HFF-Myc (cell line): ENCODE measurements at regions not wholly inside any gene's neighbourhood (a gene's known extent, or its start where the extent isn't known, plus 50 kb on each side); places are given as distances from the start of the nearest gene placed in this dataset.

Experiments used
- DNase-seq: peaks from one replicate; pipeline ENCODE4 v3.0.0-alpha.2; 2011; ENCODE audit warnings: low read depth; ENCODE audit errors: extremely low read depth
- H3K4me3 ChIP-seq: replicated peaks from 2 replicates; pipeline ENCODE4 v1.5.1; 2011; ENCODE audit warnings: low read depth, mild to moderate bottlenecking, control low read depth, low read length
- TF ChIP-seq, protein P1 (sequence below): IDR thresholded peaks from 2 replicates; pipeline ENCODE4 v1.5.1; 2012; ENCODE audit warnings: mild to moderate bottlenecking, low read depth, low read length, control low read depth; ENCODE audit errors: missing control alignments

DNA sequence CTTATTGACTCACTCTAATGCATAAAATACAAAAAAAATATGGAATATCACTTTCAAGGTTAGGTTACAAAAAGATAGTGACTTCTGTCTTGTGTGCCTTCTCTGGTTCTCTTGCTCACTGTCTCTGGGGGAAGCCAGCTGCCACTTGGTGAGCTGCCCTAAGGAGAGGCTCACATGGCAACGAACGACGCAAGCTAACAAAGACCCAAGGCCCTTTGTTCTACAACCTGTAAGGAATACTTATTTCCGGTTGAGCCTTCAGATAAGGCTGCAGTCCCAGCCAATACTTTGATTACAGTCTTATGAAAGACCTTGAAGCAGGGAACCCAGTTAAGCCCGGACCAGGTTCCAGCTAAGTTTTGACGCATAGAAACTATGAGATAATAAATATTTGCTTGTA lies 242.4 kb upstream of the TBX3 start:
- no peak overlapping the region for H3K4me3 ChIP-seq
- DNase-seq, result no peak
- TF ChIP-seq, protein P1, sequence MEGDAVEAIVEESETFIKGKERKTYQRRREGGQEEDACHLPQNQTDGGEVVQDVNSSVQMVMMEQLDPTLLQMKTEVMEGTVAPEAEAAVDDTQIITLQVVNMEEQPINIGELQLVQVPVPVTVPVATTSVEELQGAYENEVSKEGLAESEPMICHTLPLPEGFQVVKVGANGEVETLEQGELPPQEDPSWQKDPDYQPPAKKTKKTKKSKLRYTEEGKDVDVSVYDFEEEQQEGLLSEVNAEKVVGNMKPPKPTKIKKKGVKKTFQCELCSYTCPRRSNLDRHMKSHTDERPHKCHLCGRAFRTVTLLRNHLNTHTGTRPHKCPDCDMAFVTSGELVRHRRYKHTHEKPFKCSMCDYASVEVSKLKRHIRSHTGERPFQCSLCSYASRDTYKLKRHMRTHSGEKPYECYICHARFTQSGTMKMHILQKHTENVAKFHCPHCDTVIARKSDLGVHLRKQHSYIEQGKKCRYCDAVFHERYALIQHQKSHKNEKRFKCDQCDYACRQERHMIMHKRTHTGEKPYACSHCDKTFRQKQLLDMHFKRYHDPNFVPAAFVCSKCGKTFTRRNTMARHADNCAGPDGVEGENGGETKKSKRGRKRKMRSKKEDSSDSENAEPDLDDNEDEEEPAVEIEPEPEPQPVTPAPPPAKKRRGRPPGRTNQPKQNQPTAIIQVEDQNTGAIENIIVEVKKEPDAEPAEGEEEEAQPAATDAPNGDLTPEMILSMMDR, result no peak

DNA sequence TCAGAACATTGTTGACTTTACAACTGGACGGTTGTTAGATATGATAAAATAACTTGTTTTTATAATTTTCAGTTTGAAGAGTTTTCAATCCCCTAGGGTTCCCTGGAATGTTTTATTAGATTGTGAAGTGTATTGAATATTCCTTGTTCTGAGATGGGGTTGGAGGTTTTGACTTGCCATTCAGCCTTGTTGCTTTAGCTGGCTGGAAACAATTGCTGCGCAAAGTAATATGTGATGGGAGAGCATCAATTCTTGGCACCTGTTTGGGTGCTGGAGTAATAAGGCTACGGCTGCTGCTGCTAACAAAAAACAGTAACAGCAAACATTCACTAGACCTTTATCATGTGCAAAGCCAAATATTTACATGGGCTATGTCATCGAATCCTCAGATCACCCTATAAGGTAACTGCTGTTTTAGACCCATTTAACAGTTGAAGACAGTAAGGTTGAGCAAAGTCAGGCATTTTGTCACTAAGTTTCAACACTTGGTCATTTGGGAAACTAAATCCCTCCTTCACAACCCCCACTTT lies 241.0 kb upstream of the TBX3 start:
- TF ChIP-seq, protein P1, result no peak
- H3K4me3 ChIP-seq, result no peak overlapping the region
- no peak for DNase-seq

DNA sequence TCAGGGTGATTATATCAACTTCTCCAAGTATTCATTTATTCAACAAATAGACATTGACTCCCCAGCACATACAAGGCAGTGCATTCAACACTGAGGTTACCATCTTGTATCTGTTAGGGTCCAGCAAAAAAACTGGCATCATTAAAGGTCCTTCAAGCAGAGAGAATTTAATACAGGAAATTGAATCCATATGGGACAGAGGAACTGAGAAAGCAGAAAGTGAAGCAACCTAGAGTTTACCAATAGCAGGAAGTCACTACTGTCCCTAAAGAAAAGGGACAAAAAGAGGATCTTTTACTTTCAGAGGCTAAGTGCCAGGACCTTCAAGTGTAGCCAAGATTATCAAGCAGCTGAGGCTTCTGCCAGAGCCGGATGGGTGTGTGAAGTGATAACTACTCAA lies 237.8 kb upstream of the TBX3 start:
- TF ChIP-seq, protein P1, result no peak
- no peak for DNase-seq
- no peak overlapping the region for H3K4me3 ChIP-seq

DNA sequence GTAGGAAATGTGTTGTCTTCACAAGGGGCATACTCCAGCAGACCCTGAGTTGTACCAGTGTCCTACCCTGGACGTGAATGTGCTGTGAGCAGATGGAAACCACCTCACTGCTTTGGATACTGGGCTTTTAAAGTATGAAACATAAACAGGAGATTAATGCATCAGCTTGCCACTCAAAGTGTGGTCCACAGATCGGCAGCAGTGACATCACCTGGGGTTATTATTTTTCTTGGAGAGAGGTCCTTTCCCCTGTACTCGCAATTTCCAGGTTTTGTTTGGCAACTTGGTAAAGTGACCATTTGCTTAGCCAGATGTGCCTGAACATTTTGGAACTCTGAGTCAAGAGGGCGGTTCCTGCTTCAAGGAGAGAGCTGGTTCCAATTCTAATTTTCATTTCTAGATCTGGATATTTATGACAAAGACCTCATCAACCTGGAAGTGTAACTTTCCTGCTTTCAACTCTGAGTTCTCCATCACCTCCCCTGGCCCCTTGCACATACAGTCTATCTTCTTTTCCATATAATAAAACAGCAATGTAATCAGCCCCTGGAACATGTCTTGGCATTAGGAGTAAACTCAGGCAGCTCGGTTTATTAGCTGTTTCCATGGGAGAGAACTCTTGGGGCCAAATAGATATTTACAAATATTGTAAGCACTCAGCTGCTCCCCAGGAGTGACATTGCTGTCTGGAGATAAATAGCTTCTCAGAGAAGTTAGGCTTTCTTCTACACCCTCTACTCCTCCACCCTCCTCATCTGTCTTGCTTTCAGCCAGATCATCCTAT lies 237.0 kb upstream of the TBX3 start:
- no peak for DNase-seq
- TF ChIP-seq, protein P1, result no peak
- H3K4me3 ChIP-seq, result no peak overlapping the region

DNA sequence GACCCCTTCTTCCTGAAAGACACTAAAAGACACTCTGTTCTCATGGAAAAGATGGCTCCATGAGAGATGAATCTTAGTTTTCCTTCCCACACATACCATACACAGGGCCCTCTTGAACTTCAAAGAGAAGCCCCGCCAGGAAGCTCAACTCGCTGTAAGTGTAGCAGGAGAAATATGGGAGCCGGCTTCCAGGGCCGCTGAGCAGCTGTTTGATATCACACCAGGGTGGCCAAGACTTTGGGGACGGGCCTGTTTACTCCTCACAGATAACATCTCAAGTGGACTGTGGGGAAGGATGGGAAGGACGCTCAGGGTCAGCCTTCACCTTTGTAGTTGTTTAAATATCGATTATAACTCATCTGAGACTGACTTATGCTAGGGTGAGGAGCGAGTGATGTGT lies 235.5 kb upstream of the TBX3 start:
- H3K4me3 ChIP-seq, result no peak overlapping the region
- TF ChIP-seq, protein P1, result no peak
- DNase-seq, result no peak

DNA sequence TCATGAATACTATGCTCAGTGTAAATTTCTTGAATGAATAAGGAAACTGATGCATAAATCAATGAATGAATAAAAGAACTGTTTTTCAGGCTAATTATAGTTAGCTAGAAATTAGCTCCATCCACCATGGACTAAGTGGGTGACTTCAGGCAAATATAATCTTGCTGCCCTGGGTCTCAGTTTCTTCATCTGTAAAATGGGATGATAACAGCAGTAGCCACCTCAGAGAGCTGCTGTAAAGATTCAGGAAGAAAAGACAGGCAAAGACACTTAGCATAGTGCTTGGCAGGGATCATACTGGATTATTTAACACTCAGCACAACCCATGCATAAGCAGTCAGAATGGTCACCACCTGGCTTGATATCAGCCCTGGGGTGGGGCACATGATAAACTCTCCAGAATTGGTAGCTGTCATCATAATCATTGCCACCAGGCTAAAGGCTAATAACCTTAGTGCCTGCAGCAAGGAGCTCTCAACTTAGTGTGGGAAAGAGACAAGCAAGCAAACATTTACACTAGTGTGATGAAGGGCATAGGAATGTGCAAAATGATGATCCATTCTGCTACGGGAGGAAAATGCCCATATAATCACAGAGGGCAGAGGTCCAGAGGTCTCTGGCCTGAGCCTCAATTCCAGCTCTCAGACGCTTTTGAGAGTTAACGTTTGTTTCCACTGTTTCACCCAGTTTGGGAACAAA lies 234.7 kb upstream of the TBX3 start:
- H3K4me3 ChIP-seq, result no peak overlapping the region
- no peak for DNase-seq
- TF ChIP-seq, protein P1, result no peak
